Omental fat pad (tissue), 3 donors: ENCODE measurements at regions not wholly inside any gene's neighbourhood (a gene's known extent, or its start where the extent isn't known, plus 50 kb on each side); places are given as distances from the start of the nearest gene placed in this dataset.

Source experiments
- ATAC-seq: fragments of 150-250 bp; one replicate; pipeline ENCODE4 v1.9.1; 2016; ENCODE audit warnings: mild to moderate bottlenecking, moderate library complexity; ENCODE audit not compliant: low FRiP score
- DNase-seq: peaks from one replicate; pipeline ENCODE4 v3.0.0-alpha.2; 2019; ENCODE audit warnings: low spot score
- CTCF ChIP-seq, 3 donors: fragments of 450-650 bp; IDR thresholded peaks; one replicate each; pipeline ENCODE4 v1.5.1; 2016 to 2017; ENCODE audit warnings: antibody characterized with exemption in 3 of 3, mild to moderate bottlenecking in 3 of 3, moderate library complexity in 2 of 3

DNA sequence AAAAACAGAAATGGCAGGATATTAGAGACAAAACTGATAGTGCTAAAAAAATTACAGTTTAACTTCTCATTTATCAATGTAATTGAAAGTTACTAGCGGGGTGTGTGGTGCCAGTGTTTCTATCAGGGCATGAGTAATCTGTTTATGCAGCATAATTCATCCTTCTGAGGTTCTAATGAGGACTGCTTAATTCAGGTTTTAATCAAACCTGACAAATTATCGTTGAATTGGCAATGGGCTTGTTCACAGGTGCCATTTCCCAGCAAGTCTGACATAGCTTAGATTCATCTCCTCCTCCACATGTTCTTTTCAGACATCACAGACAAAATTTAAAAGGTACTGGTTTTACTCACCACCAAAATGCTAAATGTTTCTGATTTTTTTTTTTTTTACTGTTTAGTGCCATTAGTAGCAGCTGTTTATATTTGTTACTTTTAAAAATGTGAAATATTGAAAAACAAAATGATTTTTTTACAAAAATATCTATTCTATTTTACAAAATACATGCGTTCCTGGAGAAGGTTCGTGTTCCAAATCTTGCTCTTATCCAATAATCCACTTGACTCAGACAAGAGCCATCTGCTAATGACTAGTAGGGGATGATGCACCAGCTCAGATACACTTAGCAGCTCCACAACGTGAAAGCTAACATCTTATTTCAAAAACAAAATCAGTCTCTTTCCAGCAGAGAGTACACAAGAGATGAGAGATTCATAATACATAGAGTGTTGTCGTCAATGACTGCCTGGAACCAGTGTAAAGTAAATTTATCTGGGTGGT is 447.7 kb upstream of the DPPA4 start:
- TF ChIP-seq CTCF (IDR thresholded peaks at IDR 0.05) = no peak
- DNase-seq (no peak), ATAC-seq (no peak)

- TF ChIP-seq CTCF (IDR thresholded peaks at IDR 0.05) = no peak
- DNase-seq = no peak
- no peak for ATAC-seq
Measured at GRCh38 chr3:109803274-109803673, 465.9 kb upstream of the DPPA4 start.

- DNase-seq = no peak
- ATAC-seq = no peak
- TF ChIP-seq CTCF (IDR thresholded peaks at IDR 0.05) = no peak
Measured at GRCh38 chr3:109804697-109805096, 467.4 kb upstream of the DPPA4 start.

DNA sequence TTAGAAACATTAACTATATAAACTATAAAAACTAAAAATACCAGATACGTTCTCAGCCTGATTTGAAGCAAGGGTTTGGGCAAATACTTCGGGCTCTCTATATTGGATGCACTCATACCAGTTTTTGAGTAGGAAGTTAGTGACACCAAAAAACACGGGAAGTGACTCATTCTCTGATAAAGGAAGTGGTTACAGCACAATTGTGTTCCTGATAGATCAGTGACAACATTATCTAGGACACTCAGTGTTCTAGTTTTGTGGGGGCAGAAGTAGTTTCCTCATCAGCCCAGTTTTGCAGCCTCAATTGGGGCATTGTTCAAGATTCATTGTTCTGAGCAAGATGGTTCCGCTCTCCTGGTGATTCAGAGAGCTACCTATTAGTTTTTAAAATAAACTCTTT is 469.6 kb upstream of the DPPA4 start:
- ATAC-seq = no peak
- DNase-seq = no peak
- TF ChIP-seq CTCF (IDR thresholded peaks at IDR 0.05) = no peak

DNA sequence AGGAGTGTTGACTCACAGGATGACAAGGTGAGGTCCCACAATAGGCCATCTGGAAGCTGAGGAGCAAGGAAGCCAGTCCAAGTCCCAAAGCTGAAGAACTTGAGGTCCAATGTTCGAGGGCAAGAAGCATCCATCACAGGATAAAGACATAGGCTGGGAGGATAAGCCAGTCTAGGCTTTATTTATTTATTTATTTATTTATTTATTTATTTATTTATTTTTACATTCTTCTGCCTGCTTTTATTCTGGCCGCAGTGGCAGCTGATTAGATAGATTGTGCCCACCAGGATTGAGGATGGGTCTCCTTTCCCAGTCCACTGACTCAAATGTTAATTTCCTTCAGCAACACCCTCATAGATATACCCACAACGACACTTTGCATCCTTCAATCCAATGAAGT is 472.2 kb upstream of the DPPA4 start:
- no peak for TF ChIP-seq CTCF (IDR thresholded peaks at IDR 0.05)
- DNase-seq = no peak
- ATAC-seq = no peak

GRCh38 chr3:109818081-109818480 is 480.7 kb upstream of the DPPA4 start:
- DNase-seq (no peak), ATAC-seq (no peak)

More at GRCh38 chr3:109818081-109818480, 480.7 kb upstream of the DPPA4 start:
- TF ChIP-seq CTCF (IDR thresholded peaks at IDR 0.05) = no peak
